ENCODE measurements at regions not wholly inside any gene's neighbourhood (a gene's known extent, or its start where the extent isn't known, plus 50 kb on each side); places are given as distances from the start of the nearest gene placed in this dataset.

- H3K27ac ChIP-seq (ENCODE audit: low read depth), result no peak overlapping the region
- H3F3A ChIP-seq (replicated peaks; ENCODE audit: low read depth), result no peaks in the 10 kb centered on the region
- H3K36me3 ChIP-seq (ENCODE audit: insufficient read depth), result no peaks in the 10 kb centered on the region
- H3K4me3 ChIP-seq, result no peak overlapping the region
- TF ChIP-seq ZNF331 (CRISPR knock-in tag; IDR thresholded peaks at IDR 0.05; ENCODE audit: low read depth), result no peak
- TF ChIP-seq ZNF114 (CRISPR knock-in tag; IDR thresholded peaks at IDR 0.05), result no peak
- no peak for TF ChIP-seq POLR2AphosphoS5 (IDR thresholded peaks at IDR 0.05; ENCODE audit: low read depth)
- no peak for TF ChIP-seq ETS1 (IDR thresholded peaks at IDR 0.05)
- no peaks in the 10 kb centered on the region for H3K9me3 Mint-ChIP-seq
- H3K4me1 Mint-ChIP-seq, result peaks cover 6% of the 10 kb centered on the region; the same call in 2 of the 3 replicates
- H4K20me1 ChIP-seq (replicated peaks; ENCODE audit: insufficient read depth), result no peaks in the 10 kb centered on the region
- no peaks in the 10 kb centered on the region for H3K9me2 ChIP-seq (ENCODE audit: insufficient read depth)
- H2AFZ ChIP-seq, result no peak overlapping the region
- H3K27ac Mint-ChIP-seq, result no peak overlapping the region
- ATAC-seq (no peak), DNase-seq (ENCODE audit: low spot score) (no peak)
- H3K27me3 Mint-ChIP-seq (ENCODE audit: insufficient read depth, low read depth, poor library complexity), result no peaks in the 10 kb centered on the region
- no peaks in the 10 kb centered on the region for H3K79me2 ChIP-seq (replicated peaks; ENCODE audit: insufficient read depth)
- no peaks in the 10 kb centered on the region for H3K36me3 Mint-ChIP-seq (ENCODE audit: low read depth)
- no peak overlapping the region for H3K4me2 ChIP-seq
- H3K4me1 ChIP-seq (ENCODE audit: insufficient read depth), result no peaks in the 10 kb centered on the region
- no peak overlapping the region for H3K4me3 Mint-ChIP-seq
- H3K27me3 ChIP-seq (ENCODE audit: insufficient read depth), result no peaks in the 10 kb centered on the region
Measured at GRCh38 chr5:92904021-92904420, 677.0 kb downstream of the NR2F1-AS1 start.

- H2AFZ ChIP-seq, result no peak overlapping the region
- ATAC-seq, result no peak
- H3K27ac ChIP-seq (ENCODE audit: low read depth), result no peak overlapping the region
- H3K79me2 ChIP-seq (replicated peaks; ENCODE audit: insufficient read depth), result no peaks in the 10 kb centered on the region
- H3K4me3 Mint-ChIP-seq, result no peak overlapping the region
- no peaks in the 10 kb centered on the region for H3K4me1 ChIP-seq (ENCODE audit: insufficient read depth)
- H3K4me1 Mint-ChIP-seq, result no peaks in the 10 kb centered on the region
- H3F3A ChIP-seq (replicated peaks; ENCODE audit: low read depth), result no peaks in the 10 kb centered on the region
- H3K4me3 ChIP-seq, result no peak overlapping the region
- H3K36me3 ChIP-seq (ENCODE audit: insufficient read depth), result no peaks in the 10 kb centered on the region
- no peak for DNase-seq (ENCODE audit: low spot score)
- no peaks in the 10 kb centered on the region for H3K36me3 Mint-ChIP-seq (ENCODE audit: low read depth)
- no peaks in the 10 kb centered on the region for H3K27me3 Mint-ChIP-seq (ENCODE audit: insufficient read depth, low read depth, poor library complexity)
- no peak overlapping the region for H3K27ac Mint-ChIP-seq
- no peaks in the 10 kb centered on the region for H3K27me3 ChIP-seq (ENCODE audit: insufficient read depth)
- no peaks in the 10 kb centered on the region for H4K20me1 ChIP-seq (replicated peaks; ENCODE audit: insufficient read depth)
- no peaks in the 10 kb centered on the region for H3K9me3 Mint-ChIP-seq
- H3K4me2 ChIP-seq, result no peak overlapping the region
- no peaks in the 10 kb centered on the region for H3K9me2 ChIP-seq (ENCODE audit: insufficient read depth)
- TF ChIP-seq ETS1 (IDR thresholded peaks at IDR 0.05) (no peak), ZNF462 (CRISPR knock-in tag; IDR thresholded peaks at IDR 0.05) (no peak), ZNF331 (CRISPR knock-in tag; IDR thresholded peaks at IDR 0.05; ENCODE audit: low read depth) (no peak), ZNF114 (CRISPR knock-in tag; IDR thresholded peaks at IDR 0.05) (no peak), CTCF (conservative IDR thresholded peaks at IDR 0.05; ENCODE audit: low read depth in 2 of 2) (no peak), POLR2AphosphoS5 (IDR thresholded peaks at IDR 0.05; ENCODE audit: low read depth) (no peak), NANOG (IDR thresholded peaks at IDR 0.05; ENCODE audit: borderline replicate concordance) (no peak), EZH2 (IDR thresholded peaks at IDR 0.05; ENCODE audit: low read depth, unreplicated experiment) (no peak), CREB1 (CRISPR knock-in tag; IDR thresholded peaks at IDR 0.05; ENCODE audit: low read depth) (no peak), JUNB (IDR thresholded peaks at IDR 0.05; ENCODE audit: unreplicated experiment) (no peak), STAT1 (IDR thresholded peaks at IDR 0.05; ENCODE audit: unreplicated experiment) (no peak)
Measured at GRCh38 chr5:92899611-92900010, 681.4 kb downstream of the NR2F1-AS1 start.

Measured in GM23338 (cell line).